ENCODE measurements at regions not wholly inside any gene's neighbourhood (a gene's known extent, or its start where the extent isn't known, plus 50 kb on each side); places are given as distances from the start of the nearest gene placed in this dataset.

DNA sequence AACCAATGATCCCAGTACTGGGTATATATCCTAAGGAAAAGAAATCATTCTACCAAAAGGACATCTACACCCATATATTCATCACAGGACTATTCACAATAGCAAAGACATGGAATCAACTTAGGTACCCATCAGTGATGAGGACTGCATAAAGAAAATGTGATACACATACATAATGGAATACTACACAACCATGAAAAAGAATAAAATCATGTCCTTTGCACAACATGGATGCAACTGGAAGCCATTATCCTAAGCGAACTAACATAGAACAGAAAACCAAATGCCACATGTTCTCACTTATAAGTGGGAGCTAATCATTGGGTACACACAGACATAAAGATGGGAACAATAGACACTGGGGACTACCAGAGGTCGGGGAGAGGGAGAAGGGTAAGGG, 86.0 kb upstream of the LGR5 start:
- H3K27ac Mint-ChIP-seq (ENCODE audit: unreplicated experiment) = no peak overlapping the region
- Histone ChIP-seq H3K36me3 (ENCODE audit: control insufficient read depth, insufficient read depth, low read length) (no peaks in the 10 kb centered on the region), H3K4me1 (no peaks in the 10 kb centered on the region), H3K9me3 (no peaks in the 10 kb centered on the region), H3K27me3 (replicated peaks; ENCODE audit: control insufficient read depth, insufficient read depth, low read length) (no peaks in the 10 kb centered on the region), H3K4me3 (ENCODE audit: low read depth, low read length) (no peak overlapping the region)
- BruUV-seq (replicated peaks) = no TSS peak
- H3K36me3 Mint-ChIP-seq (ENCODE audit: insufficient read depth, unreplicated experiment) = no peaks in the 10 kb centered on the region
- no peaks in the 10 kb centered on the region for H3K4me1 Mint-ChIP-seq (ENCODE audit: low read depth, unreplicated experiment)
- no peak for DNase-seq
- POLR2A ChIA-PET = no interaction called here
- CTCF ChIA-PET = no interaction called here
- no peak overlapping the region for H3K4me3 Mint-ChIP-seq (ENCODE audit: unreplicated experiment)
- intact Hi-C loops (cut with micrococcal nuclease; ENCODE audit: unreplicated experiment) = no loop called here
- TF ChIP-seq, protein P1, sequence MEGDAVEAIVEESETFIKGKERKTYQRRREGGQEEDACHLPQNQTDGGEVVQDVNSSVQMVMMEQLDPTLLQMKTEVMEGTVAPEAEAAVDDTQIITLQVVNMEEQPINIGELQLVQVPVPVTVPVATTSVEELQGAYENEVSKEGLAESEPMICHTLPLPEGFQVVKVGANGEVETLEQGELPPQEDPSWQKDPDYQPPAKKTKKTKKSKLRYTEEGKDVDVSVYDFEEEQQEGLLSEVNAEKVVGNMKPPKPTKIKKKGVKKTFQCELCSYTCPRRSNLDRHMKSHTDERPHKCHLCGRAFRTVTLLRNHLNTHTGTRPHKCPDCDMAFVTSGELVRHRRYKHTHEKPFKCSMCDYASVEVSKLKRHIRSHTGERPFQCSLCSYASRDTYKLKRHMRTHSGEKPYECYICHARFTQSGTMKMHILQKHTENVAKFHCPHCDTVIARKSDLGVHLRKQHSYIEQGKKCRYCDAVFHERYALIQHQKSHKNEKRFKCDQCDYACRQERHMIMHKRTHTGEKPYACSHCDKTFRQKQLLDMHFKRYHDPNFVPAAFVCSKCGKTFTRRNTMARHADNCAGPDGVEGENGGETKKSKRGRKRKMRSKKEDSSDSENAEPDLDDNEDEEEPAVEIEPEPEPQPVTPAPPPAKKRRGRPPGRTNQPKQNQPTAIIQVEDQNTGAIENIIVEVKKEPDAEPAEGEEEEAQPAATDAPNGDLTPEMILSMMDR (IDR thresholded peaks at IDR 0.05; ENCODE audit: insufficient read depth in 1 of 2, low read depth in 1 of 2, low read length in 1 of 2, severe bottlenecking in 1 of 2, unreplicated experiment in 1 of 2) = no peak
- H3K9me3 Mint-ChIP-seq (ENCODE audit: unreplicated experiment) = no peaks in the 10 kb centered on the region
- no peaks in the 10 kb centered on the region for H3K27me3 Mint-ChIP-seq (ENCODE audit: insufficient read depth, unreplicated experiment)

DNA sequence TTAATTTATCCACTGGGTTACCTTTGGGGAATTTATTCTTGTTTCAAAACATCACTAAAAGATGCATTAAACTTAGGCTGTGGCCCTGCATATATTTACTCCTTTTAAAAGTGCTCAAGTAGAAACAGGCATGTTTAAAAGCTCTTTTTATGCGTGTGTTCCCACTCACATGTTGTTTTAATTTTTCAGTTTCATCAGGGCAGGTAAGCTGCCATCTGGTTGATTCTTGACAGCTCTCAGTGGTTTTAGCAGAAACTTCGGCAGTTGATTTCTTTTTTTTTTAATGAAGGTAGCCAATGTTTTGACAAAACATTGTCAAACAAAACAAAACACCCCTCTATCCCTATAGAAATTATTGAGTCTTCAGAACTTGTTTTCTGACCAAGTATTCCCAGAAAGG, 89.6 kb upstream of the LGR5 start:
- no peaks in the 10 kb centered on the region for H3K27me3 Mint-ChIP-seq (ENCODE audit: insufficient read depth, unreplicated experiment)
- H3K4me3 ChIP-seq (ENCODE audit: low read depth, low read length) = no peak overlapping the region
- no peak overlapping the region for H3K27ac Mint-ChIP-seq (ENCODE audit: unreplicated experiment)
- no peaks in the 10 kb centered on the region for H3K4me1 Mint-ChIP-seq (ENCODE audit: low read depth, unreplicated experiment)
- no peaks in the 10 kb centered on the region for H3K36me3 ChIP-seq (ENCODE audit: control insufficient read depth, insufficient read depth, low read length)
- no TSS peak for BruUV-seq (replicated peaks)
- CTCF ChIA-PET = no interaction called here
- H3K36me3 Mint-ChIP-seq (ENCODE audit: insufficient read depth, unreplicated experiment) = no peaks in the 10 kb centered on the region
- intact Hi-C loops (cut with micrococcal nuclease; ENCODE audit: unreplicated experiment) = no loop called here
- no peaks in the 10 kb centered on the region for H3K9me3 ChIP-seq
- POLR2A ChIA-PET = no interaction called here
- H3K4me3 Mint-ChIP-seq (ENCODE audit: unreplicated experiment) = no peak overlapping the region
- H3K9me3 Mint-ChIP-seq (ENCODE audit: unreplicated experiment) = no peaks in the 10 kb centered on the region
- no peak for DNase-seq
- H3K4me1 ChIP-seq = no peaks in the 10 kb centered on the region
- TF ChIP-seq, protein P1 (IDR thresholded peaks at IDR 0.05; ENCODE audit: insufficient read depth in 1 of 2, low read depth in 1 of 2, low read length in 1 of 2, severe bottlenecking in 1 of 2, unreplicated experiment in 1 of 2) = no peak
- H3K27me3 ChIP-seq (replicated peaks; ENCODE audit: control insufficient read depth, insufficient read depth, low read length) = no peaks in the 10 kb centered on the region

DNA sequence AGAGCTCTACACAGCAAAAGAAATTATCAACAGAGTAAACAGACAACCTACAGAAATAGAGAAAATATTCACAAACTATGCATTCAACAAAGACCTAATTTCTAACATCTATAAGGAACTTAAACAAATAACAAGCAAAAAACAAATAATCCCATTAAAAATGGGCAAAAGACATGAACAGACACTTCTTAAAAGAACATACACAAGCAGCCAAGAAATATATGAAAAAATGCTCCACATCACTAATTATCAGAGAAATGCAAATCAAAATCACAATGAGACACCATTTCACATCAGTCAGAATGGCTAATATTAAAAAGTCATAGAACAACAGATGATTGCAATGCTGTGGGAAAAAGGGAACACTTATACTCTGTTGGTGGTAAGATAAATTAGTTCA, 100.7 kb upstream of the LGR5 start:
- no peak for DNase-seq
- Mint-ChIP-seq H3K4me1 (ENCODE audit: low read depth, unreplicated experiment) (no peaks in the 10 kb centered on the region), H3K36me3 (ENCODE audit: insufficient read depth, unreplicated experiment) (no peaks in the 10 kb centered on the region), H3K4me3 (ENCODE audit: unreplicated experiment) (no peak overlapping the region), H3K27ac (ENCODE audit: unreplicated experiment) (no peak overlapping the region), H3K9me3 (ENCODE audit: unreplicated experiment) (peaks cover 8% of the 10 kb centered on the region), H3K27me3 (ENCODE audit: insufficient read depth, unreplicated experiment) (peaks cover 3% of the 10 kb centered on the region)
- intact Hi-C loops (cut with micrococcal nuclease; ENCODE audit: unreplicated experiment) = no loop called here
- no TSS peak for BruUV-seq (replicated peaks)
- Histone ChIP-seq H3K27me3 (replicated peaks; ENCODE audit: control insufficient read depth, insufficient read depth, low read length) (no peaks in the 10 kb centered on the region), H3K4me3 (ENCODE audit: low read depth, low read length) (no peak overlapping the region), H3K9me3 (peaks cover 6% of the 10 kb centered on the region; the same call in 1 of the 2 replicates), H3K4me1 (no peaks in the 10 kb centered on the region), H3K36me3 (ENCODE audit: control insufficient read depth, insufficient read depth, low read length) (no peaks in the 10 kb centered on the region)
- ChIA-PET CTCF (no interaction called here), POLR2A (no interaction called here)
- TF ChIP-seq, protein P1 (IDR thresholded peaks at IDR 0.05; ENCODE audit: insufficient read depth in 1 of 2, low read depth in 1 of 2, low read length in 1 of 2, severe bottlenecking in 1 of 2, unreplicated experiment in 1 of 2) = no peak

Measured in Caco-2 (cell line).